Left forelimb (tissue), 1 donor: ENCODE measurements at regions not wholly inside any gene's neighbourhood (a gene's known extent, or its start where the extent isn't known, plus 50 kb on each side); places are given as distances from the start of the nearest gene placed in this dataset.
"Not testable (repeated sequence)": the region's sequence is repeated elsewhere in the genome, so short reads cannot be mapped to it uniquely, and the experiment has no call there.

Source experiments
- DNase-seq: peaks from one replicate; pipeline ENCODE4 v3.0.0-alpha.2; 2018; ENCODE audit warnings: low spot score

- DNase-seq = no peak
Observed at GRCh38 chr13:76620036-76620435, 266.2 kb downstream of the KCTD12 start.

DNA sequence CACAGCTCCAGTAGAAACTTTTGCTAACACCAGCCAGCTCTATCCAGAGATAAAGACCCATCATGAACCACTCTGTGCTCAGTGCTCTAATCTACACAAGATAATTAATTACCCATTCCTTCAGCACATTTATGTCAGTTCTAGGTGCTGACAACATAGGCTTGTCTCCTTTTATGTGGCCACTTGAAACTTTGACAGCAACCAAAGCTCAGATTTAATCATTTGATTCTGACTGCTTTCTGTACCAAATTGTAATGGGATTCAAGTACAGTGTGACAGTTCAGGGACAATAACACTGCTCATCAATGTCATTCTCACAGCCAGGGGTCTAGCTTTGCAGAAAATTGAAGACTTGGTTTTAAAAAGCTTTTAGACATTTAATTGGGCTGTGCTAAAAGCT, 266.6 kb downstream of the KCTD12 start:
- no peak for DNase-seq

GRCh38 chr13:76610819-76611415, 275.3 kb downstream of the KCTD12 start:
- no peak for DNase-seq

GRCh38 chr13:76609643-76610042, 276.6 kb downstream of the KCTD12 start:
- no peak for DNase-seq

- no peak for DNase-seq
Observed at GRCh38 chr13:76607866-76608265, 278.3 kb downstream of the KCTD12 start.

DNA sequence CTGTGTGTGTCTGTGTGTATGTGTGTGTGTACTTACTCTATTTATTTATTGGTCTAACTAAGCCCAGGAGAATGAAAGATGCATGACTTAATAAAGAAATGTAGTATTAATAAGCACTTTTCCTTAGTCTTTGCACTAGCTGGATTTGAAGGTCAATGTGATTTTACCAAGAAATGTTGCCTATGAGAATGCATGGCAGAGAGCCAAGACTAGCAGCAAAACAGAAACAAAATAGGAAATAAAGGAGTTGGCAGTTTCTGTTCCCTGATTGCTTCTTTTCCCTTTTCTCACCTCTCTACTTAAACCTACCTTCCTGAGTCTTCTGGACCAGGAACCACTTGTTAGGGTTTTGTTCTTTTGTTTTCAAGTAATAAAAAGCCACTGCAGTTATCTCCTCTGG, 286.1 kb downstream of the KCTD12 start:
- no peak for DNase-seq

DNA sequence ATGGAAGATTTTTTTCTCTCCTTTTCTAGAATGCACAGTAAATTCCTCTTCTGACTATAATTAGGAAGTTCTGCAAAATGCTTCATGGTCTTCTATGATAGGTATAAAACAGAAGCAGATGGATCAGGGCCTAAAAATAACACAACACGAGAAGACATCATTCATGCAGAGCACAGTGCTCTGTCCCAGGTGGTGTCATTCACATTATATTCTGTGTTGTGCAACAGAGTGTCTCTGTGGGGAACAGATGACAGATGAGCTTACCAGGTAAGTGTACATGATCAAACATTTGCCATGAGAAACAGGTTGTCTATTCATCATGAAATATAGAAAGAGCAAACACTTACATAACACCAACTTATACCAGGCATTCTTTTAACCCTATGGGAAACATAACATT, 288.3 kb downstream of the KCTD12 start:
- DNase-seq = no peak

GRCh38 chr13:76596216-76596615, 290.0 kb downstream of the KCTD12 start:
- DNase-seq = no peak

- no peak for DNase-seq
Observed at GRCh38 chr13:76594435-76594834, 291.8 kb downstream of the KCTD12 start.

GRCh38 chr13:76586842-76587241, 299.4 kb downstream of the KCTD12 start:
- DNase-seq = no peak

GRCh38 chr13:76579701-76580100, 306.5 kb downstream of the KCTD12 start:
- no peak for DNase-seq

DNA sequence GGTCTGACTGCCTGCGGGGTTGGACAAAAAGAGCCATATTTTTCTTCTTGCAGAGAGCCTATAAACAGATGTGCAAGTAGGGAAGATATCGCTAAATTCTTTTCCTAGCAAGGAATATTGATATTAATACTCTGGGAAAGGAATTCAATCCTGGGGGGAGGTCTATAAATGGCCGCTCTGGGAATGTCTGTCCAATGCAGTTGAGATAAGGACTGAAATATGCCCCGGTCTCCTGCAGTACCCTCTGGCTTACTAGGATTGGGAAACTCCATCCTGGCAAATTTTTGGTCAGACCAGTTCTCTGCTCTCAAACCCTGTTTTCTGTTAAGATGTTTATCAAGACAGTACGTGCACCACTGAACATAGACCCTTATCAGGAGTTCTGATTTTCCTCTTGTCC, 310.6 kb downstream of the KCTD12 start:
- DNase-seq = not testable (repeated sequence)

DNA sequence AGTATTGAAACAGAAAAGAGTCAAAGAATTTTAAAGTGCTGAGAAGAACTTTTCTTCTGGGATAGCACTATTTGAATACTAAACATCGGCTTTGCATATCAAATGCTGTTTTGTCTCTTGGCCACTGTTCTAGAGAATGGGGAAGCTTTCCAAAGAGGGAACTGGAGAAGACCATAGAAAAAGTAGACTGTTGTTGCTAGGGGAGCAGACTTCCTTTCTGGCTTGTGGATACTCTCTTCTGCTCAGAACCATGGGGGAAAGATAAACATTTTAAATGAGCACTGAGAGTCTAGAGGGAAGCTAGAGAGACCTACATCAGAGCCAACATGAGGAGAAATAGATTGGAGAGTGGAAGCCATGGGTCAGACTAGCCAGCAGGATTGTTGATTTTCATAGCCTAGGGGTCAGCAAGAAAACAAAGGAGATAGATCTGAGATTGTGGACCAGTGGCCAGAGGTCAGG, 315.7 kb downstream of the KCTD12 start:
- DNase-seq = no peak

DNA sequence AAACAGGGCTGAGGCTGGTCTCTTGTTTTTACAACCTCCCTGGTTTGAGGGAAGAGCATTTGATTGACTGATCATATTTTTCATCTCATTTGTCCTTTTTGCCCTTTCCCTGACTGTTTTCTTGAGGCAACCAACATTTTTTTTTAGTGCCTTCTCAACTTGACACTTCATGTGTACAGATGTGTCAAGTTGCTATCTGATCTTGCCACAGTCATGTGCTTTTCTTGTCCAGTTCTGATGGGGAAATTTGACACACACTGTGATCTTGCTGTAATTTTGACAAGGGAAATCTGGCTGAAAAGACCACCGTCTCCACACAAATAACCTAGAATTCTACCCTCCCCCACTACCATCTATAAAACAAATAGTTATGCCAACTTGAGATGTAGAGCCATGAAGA, 329.6 kb downstream of the KCTD12 start:
- DNase-seq = no peak

DNA sequence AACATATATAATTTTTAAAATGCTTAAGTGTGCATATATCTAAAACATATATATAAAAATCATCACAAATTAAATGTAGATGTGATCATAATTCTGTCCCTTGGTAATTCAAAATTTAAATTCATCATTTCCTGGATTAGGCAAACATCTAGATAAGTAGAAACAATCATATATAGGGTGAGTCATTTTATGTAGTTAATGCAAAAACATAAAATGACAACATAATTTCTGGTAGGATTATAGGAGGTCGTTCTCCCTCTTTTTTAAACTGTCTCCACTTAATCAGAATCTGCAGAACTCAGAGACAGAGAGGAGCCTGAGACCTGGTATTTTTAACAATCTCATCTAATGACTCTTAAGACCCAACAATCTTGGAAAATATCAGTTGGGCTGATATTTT, 333.4 kb downstream of the KCTD12 start:
- no peak for DNase-seq

- DNase-seq = no peak
Observed at GRCh38 chr13:76552041-76552772, 334.0 kb downstream of the KCTD12 start.

- no peak for DNase-seq
Observed at GRCh38 chr13:76542176-76542575, 344.0 kb downstream of the KCTD12 start.

GRCh38 chr13:76538004-76538403, 348.2 kb downstream of the KCTD12 start:
- DNase-seq = no peak

DNA sequence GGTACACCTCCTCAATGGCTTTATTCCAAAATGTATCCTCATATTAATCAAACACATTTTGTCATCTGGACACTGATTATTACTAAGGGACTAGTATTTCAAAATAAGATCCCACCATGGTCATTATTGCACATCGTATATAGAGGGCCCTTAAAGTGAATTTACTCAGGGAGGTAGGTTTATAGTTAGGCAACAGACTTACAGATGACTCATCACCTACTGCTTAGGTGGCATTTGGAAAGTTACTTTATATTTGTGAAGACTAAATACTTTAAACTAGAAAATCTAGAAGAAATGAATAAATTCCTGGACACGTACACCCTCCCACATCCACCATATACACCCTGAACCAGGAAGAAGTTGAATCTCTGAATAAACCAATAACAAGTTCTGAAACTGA, 353.0 kb downstream of the KCTD12 start:
- no peak for DNase-seq

DNA sequence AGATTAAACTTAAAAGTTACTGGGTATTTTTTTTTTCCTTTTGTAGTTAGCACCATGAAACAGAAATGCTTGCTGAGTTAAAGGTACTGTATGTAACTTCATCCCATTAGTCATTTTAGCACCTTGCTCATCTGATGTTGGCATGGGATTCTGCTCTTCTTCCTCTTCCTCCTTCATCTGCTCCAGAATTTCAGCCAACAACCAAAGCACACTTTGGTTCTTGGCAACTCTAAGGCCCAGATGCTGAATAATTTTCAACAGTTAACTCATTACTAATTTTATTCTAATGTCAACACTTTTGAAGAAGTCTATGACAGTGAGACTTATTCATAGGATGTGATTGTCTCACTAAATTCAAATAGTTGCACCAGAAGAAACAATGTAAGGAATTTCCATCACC, 359.2 kb downstream of the KCTD12 start:
- DNase-seq = no peak

DNA sequence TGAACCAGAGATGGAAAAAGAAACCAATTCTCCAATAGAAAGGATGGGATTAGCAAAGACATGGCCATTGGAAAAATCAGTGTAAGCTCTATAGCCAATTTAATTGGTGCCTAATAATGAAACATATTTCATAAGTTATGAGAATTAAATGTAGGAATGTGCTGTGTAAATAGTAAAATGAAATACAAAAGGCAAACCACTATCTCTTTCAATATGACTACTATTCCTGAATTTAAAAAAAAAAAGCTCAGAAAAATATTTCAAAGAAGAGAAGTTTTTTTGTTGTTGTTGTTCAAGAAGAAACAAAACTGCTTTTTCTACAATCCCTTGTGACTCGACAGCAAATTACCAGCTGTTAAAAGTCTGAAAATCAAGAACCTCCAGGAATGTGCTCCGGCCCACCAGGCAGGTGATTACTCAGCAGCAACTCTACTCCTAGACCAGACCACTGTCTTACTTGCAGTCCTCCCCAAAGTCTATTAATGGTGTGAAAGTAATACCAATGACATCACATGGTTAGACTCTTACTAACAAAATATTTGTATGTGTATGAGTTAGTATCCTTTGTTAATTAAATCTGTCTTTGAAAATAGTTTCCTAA, 362.4 kb downstream of the KCTD12 start:
- DNase-seq = no peak

GRCh38 chr13:76522083-76522755, 364.0 kb downstream of the KCTD12 start:
- DNase-seq = no peak

DNA sequence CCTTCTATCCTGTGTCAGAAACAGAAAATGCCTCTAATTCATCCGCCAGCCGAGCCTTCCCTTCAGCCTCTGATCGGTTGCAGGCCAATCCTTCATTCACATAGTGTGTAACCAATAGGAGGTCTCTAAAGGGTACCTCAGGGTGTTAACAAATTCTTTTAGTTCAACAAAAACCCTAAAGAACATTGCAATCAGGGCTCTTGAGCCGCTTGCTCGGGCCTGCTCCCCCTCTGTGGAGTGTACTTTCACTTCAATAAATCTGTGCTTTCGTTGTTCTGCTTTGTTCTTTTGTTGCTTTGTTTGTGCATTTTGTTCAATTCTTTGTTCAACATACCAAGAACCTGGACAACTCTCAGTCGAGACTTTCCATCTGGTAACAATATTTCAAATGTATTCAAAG, 366.5 kb downstream of the KCTD12 start:
- no peak for DNase-seq
